22Rv1 (cell line): ENCODE measurements at regions not wholly inside any gene's neighbourhood (a gene's known extent, or its start where the extent isn't known, plus 50 kb on each side); places are given as distances from the start of the nearest gene placed in this dataset.

Experiments
- ZFX ChIP-seq: fragments of 450-650 bp; IDR thresholded peaks from 2 replicates; pipeline ENCODE4 v1.6.1; 2017; ENCODE audit warnings: antibody characterized with exemption, borderline replicate concordance
- TF ChIP-seq, protein P1 (sequence below): fragments of 450-650 bp; IDR thresholded peaks from 2 replicates; pipeline ENCODE4 v1.5.1; 2017; ENCODE audit warnings: mild to moderate bottlenecking

DNA sequence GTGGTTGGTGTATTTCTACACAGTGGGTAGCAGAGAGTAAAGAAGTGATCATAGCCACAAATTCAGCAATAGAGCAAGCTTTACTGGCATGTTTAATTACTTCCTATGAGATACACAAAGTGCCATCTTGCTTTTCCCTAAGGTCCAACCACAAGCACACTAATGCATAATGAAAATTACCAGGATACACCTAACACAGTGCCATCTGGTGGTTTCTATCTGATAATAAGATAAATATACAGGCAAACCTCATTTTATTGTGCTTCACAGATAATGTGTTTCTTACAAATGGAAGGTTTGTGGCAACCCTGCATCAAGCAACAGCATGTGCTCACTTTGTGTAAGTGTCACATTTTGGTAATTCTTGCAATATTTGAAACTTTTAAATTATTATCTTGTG lies 223.0 kb downstream of the NSUN3 start:
- TF ChIP-seq, protein P1, sequence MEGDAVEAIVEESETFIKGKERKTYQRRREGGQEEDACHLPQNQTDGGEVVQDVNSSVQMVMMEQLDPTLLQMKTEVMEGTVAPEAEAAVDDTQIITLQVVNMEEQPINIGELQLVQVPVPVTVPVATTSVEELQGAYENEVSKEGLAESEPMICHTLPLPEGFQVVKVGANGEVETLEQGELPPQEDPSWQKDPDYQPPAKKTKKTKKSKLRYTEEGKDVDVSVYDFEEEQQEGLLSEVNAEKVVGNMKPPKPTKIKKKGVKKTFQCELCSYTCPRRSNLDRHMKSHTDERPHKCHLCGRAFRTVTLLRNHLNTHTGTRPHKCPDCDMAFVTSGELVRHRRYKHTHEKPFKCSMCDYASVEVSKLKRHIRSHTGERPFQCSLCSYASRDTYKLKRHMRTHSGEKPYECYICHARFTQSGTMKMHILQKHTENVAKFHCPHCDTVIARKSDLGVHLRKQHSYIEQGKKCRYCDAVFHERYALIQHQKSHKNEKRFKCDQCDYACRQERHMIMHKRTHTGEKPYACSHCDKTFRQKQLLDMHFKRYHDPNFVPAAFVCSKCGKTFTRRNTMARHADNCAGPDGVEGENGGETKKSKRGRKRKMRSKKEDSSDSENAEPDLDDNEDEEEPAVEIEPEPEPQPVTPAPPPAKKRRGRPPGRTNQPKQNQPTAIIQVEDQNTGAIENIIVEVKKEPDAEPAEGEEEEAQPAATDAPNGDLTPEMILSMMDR = peak; percentile 59
- TF ChIP-seq ZFX = no peak
